ENCODE measurements at regions not wholly inside any gene's neighbourhood (a gene's known extent, or its start where the extent isn't known, plus 50 kb on each side); places are given as distances from the start of the nearest gene placed in this dataset.

- TF ChIP-seq POLR2A (IDR thresholded peaks at IDR 0.05; ENCODE audit: extremely low read depth, insufficient read length) (no peak), MYC (IDR thresholded peaks at IDR 0.05; ENCODE audit: low read depth, low read length) (no peak)
- TF ChIP-seq, protein P1, sequence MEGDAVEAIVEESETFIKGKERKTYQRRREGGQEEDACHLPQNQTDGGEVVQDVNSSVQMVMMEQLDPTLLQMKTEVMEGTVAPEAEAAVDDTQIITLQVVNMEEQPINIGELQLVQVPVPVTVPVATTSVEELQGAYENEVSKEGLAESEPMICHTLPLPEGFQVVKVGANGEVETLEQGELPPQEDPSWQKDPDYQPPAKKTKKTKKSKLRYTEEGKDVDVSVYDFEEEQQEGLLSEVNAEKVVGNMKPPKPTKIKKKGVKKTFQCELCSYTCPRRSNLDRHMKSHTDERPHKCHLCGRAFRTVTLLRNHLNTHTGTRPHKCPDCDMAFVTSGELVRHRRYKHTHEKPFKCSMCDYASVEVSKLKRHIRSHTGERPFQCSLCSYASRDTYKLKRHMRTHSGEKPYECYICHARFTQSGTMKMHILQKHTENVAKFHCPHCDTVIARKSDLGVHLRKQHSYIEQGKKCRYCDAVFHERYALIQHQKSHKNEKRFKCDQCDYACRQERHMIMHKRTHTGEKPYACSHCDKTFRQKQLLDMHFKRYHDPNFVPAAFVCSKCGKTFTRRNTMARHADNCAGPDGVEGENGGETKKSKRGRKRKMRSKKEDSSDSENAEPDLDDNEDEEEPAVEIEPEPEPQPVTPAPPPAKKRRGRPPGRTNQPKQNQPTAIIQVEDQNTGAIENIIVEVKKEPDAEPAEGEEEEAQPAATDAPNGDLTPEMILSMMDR (IDR thresholded peaks at IDR 0.05; ENCODE audit: low read depth, low read length): no peak
- TF ChIP-seq, protein P2, sequence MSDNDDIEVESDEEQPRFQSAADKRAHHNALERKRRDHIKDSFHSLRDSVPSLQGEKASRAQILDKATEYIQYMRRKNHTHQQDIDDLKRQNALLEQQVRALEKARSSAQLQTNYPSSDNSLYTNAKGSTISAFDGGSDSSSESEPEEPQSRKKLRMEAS (IDR thresholded peaks at IDR 0.05; ENCODE audit: low read depth, low read length): no peak
- H3K4me3 ChIP-seq (ENCODE audit: low read depth, low read length): no peak overlapping the region
- DNase-seq (ENCODE audit: low read depth): no peak
Observed at GRCh38 chr3:105259496-105259895, 107.2 kb upstream of the ALCAM start.

DNA sequence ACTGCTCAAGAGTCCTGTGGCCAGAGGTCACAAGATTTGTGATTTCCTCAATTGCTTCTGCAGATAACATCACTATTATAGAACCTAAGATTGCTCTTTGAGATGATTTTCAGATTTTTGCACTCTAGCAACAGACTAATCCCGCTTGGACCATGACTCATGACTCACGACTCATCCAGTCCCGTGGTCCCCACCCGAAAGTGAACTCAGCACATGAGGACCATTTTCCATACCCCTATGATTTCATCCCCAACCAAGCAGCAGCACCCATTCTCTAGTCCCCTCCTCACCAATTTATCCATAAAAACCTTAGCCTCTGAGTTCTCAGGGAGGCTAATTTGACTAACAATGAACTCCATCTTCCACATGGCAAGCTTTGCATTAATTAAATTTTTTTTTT lies 106.3 kb upstream of the ALCAM start:
- DNase-seq (ENCODE audit: low read depth): no peak

DNA sequence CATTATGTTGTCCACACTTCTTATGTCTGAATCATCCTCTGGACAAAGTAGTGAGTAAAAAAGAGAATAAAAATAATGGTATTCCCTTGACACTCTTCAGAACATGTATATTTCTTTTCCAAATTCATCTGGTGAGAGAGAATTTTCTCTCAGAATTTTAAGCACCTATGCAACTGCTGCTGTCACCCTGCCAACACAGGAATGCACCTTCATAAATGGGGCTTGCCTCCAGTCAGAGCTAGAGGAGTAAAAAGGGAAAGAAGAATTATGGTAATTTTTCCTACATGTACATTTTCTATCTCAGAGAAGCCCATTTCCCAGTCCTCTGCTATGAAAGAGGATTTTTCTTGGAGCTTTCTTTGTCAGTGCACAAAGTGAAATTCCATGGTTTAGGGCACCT lies 92.2 kb upstream of the ALCAM start:
- DNase-seq (ENCODE audit: low read depth): no peak
- TF ChIP-seq, protein P1 (IDR thresholded peaks at IDR 0.05; ENCODE audit: low read depth, low read length): no peak
- TF ChIP-seq, protein P2 (IDR thresholded peaks at IDR 0.05; ENCODE audit: low read depth, low read length): no peak
- TF ChIP-seq POLR2A (IDR thresholded peaks at IDR 0.05; ENCODE audit: extremely low read depth, insufficient read length) (no peak), MYC (IDR thresholded peaks at IDR 0.05; ENCODE audit: low read depth, low read length) (no peak)
- H3K4me3 ChIP-seq (ENCODE audit: low read depth, low read length): no peak overlapping the region

More for the DNA sequence above, 106.3 kb upstream of the ALCAM start:
- TF ChIP-seq, protein P2 (IDR thresholded peaks at IDR 0.05; ENCODE audit: low read depth, low read length): no peak
- no peak for TF ChIP-seq MYC (IDR thresholded peaks at IDR 0.05; ENCODE audit: low read depth, low read length)
- no peak for TF ChIP-seq POLR2A (IDR thresholded peaks at IDR 0.05; ENCODE audit: extremely low read depth, insufficient read length)
- TF ChIP-seq, protein P1 (IDR thresholded peaks at IDR 0.05; ENCODE audit: low read depth, low read length): no peak
- no peak overlapping the region for H3K4me3 ChIP-seq (ENCODE audit: low read depth, low read length)

GRCh38 chr3:105274958-105275357 lies 91.8 kb upstream of the ALCAM start:
- DNase-seq (ENCODE audit: low read depth): no peak
- H3K4me3 ChIP-seq (ENCODE audit: low read depth, low read length): no peak overlapping the region
- TF ChIP-seq MYC (IDR thresholded peaks at IDR 0.05; ENCODE audit: low read depth, low read length): no peak
- TF ChIP-seq, protein P2 (IDR thresholded peaks at IDR 0.05; ENCODE audit: low read depth, low read length): no peak

DNA sequence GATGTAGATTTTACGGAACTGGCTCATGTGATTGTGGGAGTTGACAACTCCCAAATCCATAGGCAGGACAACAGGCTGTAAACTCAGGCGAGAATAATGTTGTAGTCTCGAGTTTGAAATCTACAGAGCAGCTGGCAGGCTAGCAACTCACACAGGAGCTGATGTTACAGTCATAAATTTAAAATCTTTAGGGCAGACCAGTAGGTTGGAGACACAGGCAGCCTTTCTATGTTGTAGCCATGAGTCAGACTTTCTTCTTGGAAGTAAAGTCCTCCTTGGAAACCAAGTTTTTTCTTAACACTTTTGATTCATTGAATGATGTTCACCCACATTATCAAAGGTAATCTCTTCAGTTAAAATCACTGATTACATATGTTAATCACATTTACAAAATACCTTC lies 89.1 kb upstream of the ALCAM start:
- no peak for TF ChIP-seq POLR2A (IDR thresholded peaks at IDR 0.05; ENCODE audit: extremely low read depth, insufficient read length)
- TF ChIP-seq MYC (IDR thresholded peaks at IDR 0.05; ENCODE audit: low read depth, low read length): no peak
- TF ChIP-seq, protein P2 (IDR thresholded peaks at IDR 0.05; ENCODE audit: low read depth, low read length): no peak
- TF ChIP-seq, protein P1 (IDR thresholded peaks at IDR 0.05; ENCODE audit: low read depth, low read length): no peak
- DNase-seq (ENCODE audit: low read depth): no peak
- H3K4me3 ChIP-seq (ENCODE audit: low read depth, low read length): no peak overlapping the region

GRCh38 chr3:105278688-105279087 lies 88.0 kb upstream of the ALCAM start:
- no peak overlapping the region for H3K4me3 ChIP-seq (ENCODE audit: low read depth, low read length)
- no peak for DNase-seq (ENCODE audit: low read depth)
- TF ChIP-seq POLR2A (IDR thresholded peaks at IDR 0.05; ENCODE audit: extremely low read depth, insufficient read length) (no peak), MYC (IDR thresholded peaks at IDR 0.05; ENCODE audit: low read depth, low read length) (no peak)
- TF ChIP-seq, protein P1 (IDR thresholded peaks at IDR 0.05; ENCODE audit: low read depth, low read length): no peak
- TF ChIP-seq, protein P2 (IDR thresholded peaks at IDR 0.05; ENCODE audit: low read depth, low read length): no peak

Measured in NB4 (cell line).